H9 (cell line): ENCODE measurements at regions not wholly inside any gene's neighbourhood (a gene's known extent, or its start where the extent isn't known, plus 50 kb on each side); places are given as distances from the start of the nearest gene placed in this dataset.

ENCODE experiments used
- DNase-seq: peaks from one replicate; pipeline ENCODE4 v3.0.0-alpha.2; 2017
- H2AFZ ChIP-seq: one replicate; pipeline ENCODE4 v1.6.1; 2013; ENCODE audit warnings: mild to moderate bottlenecking, low read length, control low read depth, moderate library complexity
- H2AK5ac ChIP-seq: 2 replicates; pipeline ENCODE4 v1.6.1; 2013; ENCODE audit warnings: low read length, control low read depth, mixed read lengths; ENCODE audit not compliant: insufficient read length
- H2BK120ac ChIP-seq: one replicate; pipeline ENCODE4 v1.6.1; 2013; ENCODE audit warnings: low read depth, mild to moderate bottlenecking, low read length, control low read depth, inconsistent platforms; ENCODE audit not compliant: poor library complexity, severe bottlenecking
- H2BK12ac ChIP-seq: 2 replicates; pipeline ENCODE4 v1.6.1; 2013; ENCODE audit warnings: low read length, control low read depth, mixed read lengths, low read depth; ENCODE audit not compliant: insufficient read length
- H2BK15ac ChIP-seq: 2 replicates; pipeline ENCODE4 v1.6.1; 2013; ENCODE audit warnings: low read depth, low read length, control low read depth
- H2BK20ac ChIP-seq: one replicate; pipeline ENCODE4 v1.6.1; 2013; ENCODE audit warnings: low read depth, mild to moderate bottlenecking, low read length, control low read depth, inconsistent platforms; ENCODE audit not compliant: poor library complexity, severe bottlenecking
- H2BK5ac ChIP-seq: 2 replicates; pipeline ENCODE4 v1.6.1; 2013; ENCODE audit warnings: low read length, control low read depth, mixed read lengths; ENCODE audit not compliant: insufficient read length
- H3K14ac ChIP-seq: 2 replicates; pipeline ENCODE4 v1.6.1; 2013; ENCODE audit warnings: low read length, control low read depth; ENCODE audit not compliant: insufficient read depth
- H3K18ac ChIP-seq: 2 replicates; pipeline ENCODE4 v1.6.1; 2013; ENCODE audit warnings: low read depth, mild to moderate bottlenecking, mixed read lengths, low read length, control low read depth; ENCODE audit not compliant: insufficient read length
- H3K23ac ChIP-seq: 2 replicates; pipeline ENCODE4 v1.6.1; 2013; ENCODE audit warnings: low read length, control low read depth, mixed read lengths, low read depth; ENCODE audit not compliant: insufficient read length
- H3K23me2 ChIP-seq: 2 replicates; pipeline ENCODE4 v1.6.1; 2013; ENCODE audit warnings: low read depth, mild to moderate bottlenecking, mixed read lengths, low read length, control low read depth; ENCODE audit not compliant: insufficient read length, poor library complexity, severe bottlenecking
- H3K27ac ChIP-seq: 2 replicates; pipeline ENCODE4 v1.5.1; 2013; ENCODE audit warnings: low read length, control low read depth, mixed read lengths, low read depth; ENCODE audit not compliant: insufficient read length
- H3K27me3 ChIP-seq: 2 replicates; pipeline ENCODE4 v1.6.1; 2013; ENCODE audit warnings: low read length, control low read depth, inconsistent platforms; ENCODE audit not compliant: insufficient read depth
- H3K4ac ChIP-seq: 2 replicates; pipeline ENCODE4 v1.6.1; 2013; ENCODE audit warnings: low read depth, mild to moderate bottlenecking, control low read depth, inconsistent platforms, low read length, moderate library complexity
- H3K4me1 ChIP-seq: 2 replicates; pipeline ENCODE4 v1.6.1; 2013; ENCODE audit warnings: low read length, control low read depth, inconsistent platforms; ENCODE audit not compliant: insufficient read depth
- H3K4me2 ChIP-seq: 2 replicates; pipeline ENCODE4 v1.6.1; 2013; ENCODE audit warnings: low read length, control low read depth, mixed read lengths; ENCODE audit not compliant: insufficient read length, insufficient read depth
- H3K56ac ChIP-seq: 2 replicates; pipeline ENCODE4 v1.6.1; 2013; ENCODE audit warnings: low read depth, mild to moderate bottlenecking, mixed read lengths, low read length, control low read depth; ENCODE audit not compliant: insufficient read length
- H3K79me1 ChIP-seq: 2 replicates; pipeline ENCODE4 v1.6.1; 2013; ENCODE audit warnings: low read depth, mild to moderate bottlenecking, moderate library complexity, low read length, control low read depth, inconsistent platforms; ENCODE audit not compliant: insufficient read depth, poor library complexity, severe bottlenecking
- H3K79me2 ChIP-seq: 2 replicates; pipeline ENCODE4 v1.6.1; 2013; ENCODE audit warnings: low read length, control low read depth, inconsistent platforms; ENCODE audit not compliant: insufficient read depth
- H3K9ac ChIP-seq: 2 replicates; pipeline ENCODE4 v1.6.1; 2013; ENCODE audit warnings: low read length, control low read depth, mixed read lengths; ENCODE audit not compliant: insufficient read length; ENCODE audit errors: extremely low read depth
- H3K9me3 ChIP-seq: one replicate; pipeline ENCODE4 v1.6.1; 2013; ENCODE audit warnings: low read depth, low read length, inconsistent platforms; ENCODE audit not compliant: control insufficient read depth
- H3T11ph ChIP-seq: one replicate; pipeline ENCODE4 v1.6.1; 2013; ENCODE audit warnings: mild to moderate bottlenecking, low read length, control low read depth, inconsistent platforms
- H4K20me1 ChIP-seq: one replicate; pipeline ENCODE4 v1.6.1; 2013; ENCODE audit not compliant: control insufficient read depth, insufficient read length, insufficient read depth
- H4K5ac ChIP-seq: 2 replicates; pipeline ENCODE4 v1.6.1; 2013; ENCODE audit warnings: low read depth, mild to moderate bottlenecking, mixed read lengths, low read length, control low read depth; ENCODE audit not compliant: insufficient read length
- H4K8ac ChIP-seq: replicated peaks from 2 replicates; pipeline ENCODE4 v1.6.1; 2013; ENCODE audit warnings: low read length, control low read depth, mixed read lengths, low read depth; ENCODE audit not compliant: insufficient read length
- H4K91ac ChIP-seq: 2 replicates; pipeline ENCODE4 v1.6.1; 2013; ENCODE audit warnings: low read depth, mild to moderate bottlenecking, moderate library complexity, mixed read lengths, low read length, control low read depth; ENCODE audit not compliant: insufficient read length
- H3K27ac Mint-ChIP-seq, 3 experiments: 2 replicates in 2 of 3; 3 replicates in 1 of 3; pipeline ENCODE4 v1.8.0; 2020 to 2021; ENCODE audit warnings: mixed read lengths in 3 of 3, mild to moderate bottlenecking in 1 of 3, moderate library complexity in 1 of 3
- H3K27me3 Mint-ChIP-seq: 2 replicates; pipeline ENCODE4 v1.8.0; 2021; ENCODE audit warnings: low read depth, mild to moderate bottlenecking, moderate library complexity, mixed read lengths
- H3K36me3 Mint-ChIP-seq, 3 experiments: 2 replicates in 2 of 3; 3 replicates in 1 of 3; pipeline ENCODE4 v1.8.0; 2020 to 2021; ENCODE audit warnings: low read depth in 3 of 3, mixed read lengths in 3 of 3; ENCODE audit not compliant: insufficient read depth in 1 of 3
- H3K4me1 Mint-ChIP-seq, 2 experiments: 2 replicates each; pipeline ENCODE4 v1.8.0; 2020; ENCODE audit warnings: mixed read lengths in 2 of 2
- H3K4me3 Mint-ChIP-seq, 2 experiments: 2 replicates in 1 of 2; 3 replicates in 1 of 2; pipeline ENCODE4 v1.8.0; 2020 to 2021; ENCODE audit warnings: mild to moderate bottlenecking in 2 of 2, mixed read lengths in 2 of 2, moderate library complexity in 1 of 2
- H3K9me3 Mint-ChIP-seq, 2 experiments: 2 replicates in 1 of 2; 3 replicates in 1 of 2; pipeline ENCODE4 v1.8.0; 2020; ENCODE audit warnings: mild to moderate bottlenecking in 2 of 2, mixed read lengths in 2 of 2, moderate library complexity in 1 of 2
- WGBS: extraction: QIAGEN DNeasy Blood & Tissue Kit; methylation state at CpG from one replicate; pipeline ENCODE4 v1.1.7; 2013; ENCODE audit warnings: missing lambda C conversion rate, low lambda C conversion rate, mixed read lengths; ENCODE audit not compliant: insufficient read length; ENCODE audit errors: extremely low coverage; 5-methylcytosine and 5-hydroxymethylcytosine counted together
- TF ChIP-seq, protein P1 (sequence below): fragments of 200-600 bp; sonication (generic); conservative IDR thresholded peaks from 3 replicates; pipeline ENCODE4 v1.8.0; 2021; ENCODE audit warnings: antibody characterized with exemption, mild to moderate bottlenecking

DNA sequence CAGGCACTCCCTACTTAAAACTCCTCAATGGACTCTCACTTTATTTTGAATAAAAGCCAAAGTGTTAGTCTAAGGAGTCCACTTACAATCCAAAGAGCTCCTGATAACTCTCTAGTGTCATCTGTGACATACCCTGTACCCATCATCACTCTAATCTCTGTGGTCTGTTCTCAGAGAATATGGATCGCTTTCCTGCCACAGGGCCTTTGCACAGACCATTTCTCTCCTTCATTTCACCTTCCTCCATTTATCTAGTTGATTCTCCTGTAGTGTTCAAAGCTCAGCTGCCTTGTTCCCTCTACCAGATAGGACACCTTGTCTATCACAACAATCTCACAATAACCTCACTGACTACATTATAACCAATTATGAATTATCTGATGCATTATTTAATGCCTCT is 185.4 kb upstream of the KBTBD8 start:
- no peaks in the 10 kb centered on the region for H3K27me3 ChIP-seq
- H3K9ac ChIP-seq = no peak overlapping the region
- whole genome bisulfite sequencing = no CpG with 5 or more reads among the region's 1 CpG
- H4K8ac ChIP-seq = no peak overlapping the region
- H3K14ac ChIP-seq = no peak overlapping the region
- H3K4me1 ChIP-seq = peaks cover 3% of the 10 kb centered on the region; the same call in 1 of the 2 replicates
- no peak overlapping the region for H2BK5ac ChIP-seq
- H3K27ac ChIP-seq = no peak overlapping the region
- no peak overlapping the region for H2AK5ac ChIP-seq
- no peak overlapping the region for H3K18ac ChIP-seq
- H2BK12ac ChIP-seq = no peak overlapping the region
- no peak overlapping the region for H3K56ac ChIP-seq
- no peak overlapping the region for H3K23ac ChIP-seq
- Mint-ChIP-seq H3K36me3 (no peaks in the 10 kb centered on the region), H3K27me3 (no peaks in the 10 kb centered on the region), H3K4me3 (no peak overlapping the region), H3K27ac (no peak overlapping the region), H3K9me3 (peaks cover 0 to 3% of the 10 kb centered on the region in 2 experiments; a peak in 2 of 5 replicates), H3K4me1 (peaks cover 19 to 21% of the 10 kb centered on the region in 2 experiments)
- no peak overlapping the region for H4K5ac ChIP-seq
- no peak overlapping the region for H3K4me2 ChIP-seq
- H3K23me2 ChIP-seq = no peaks in the 10 kb centered on the region
- no peak overlapping the region for H3K4ac ChIP-seq
- H2BK20ac ChIP-seq = no peak overlapping the region
- TF ChIP-seq, protein P1, sequence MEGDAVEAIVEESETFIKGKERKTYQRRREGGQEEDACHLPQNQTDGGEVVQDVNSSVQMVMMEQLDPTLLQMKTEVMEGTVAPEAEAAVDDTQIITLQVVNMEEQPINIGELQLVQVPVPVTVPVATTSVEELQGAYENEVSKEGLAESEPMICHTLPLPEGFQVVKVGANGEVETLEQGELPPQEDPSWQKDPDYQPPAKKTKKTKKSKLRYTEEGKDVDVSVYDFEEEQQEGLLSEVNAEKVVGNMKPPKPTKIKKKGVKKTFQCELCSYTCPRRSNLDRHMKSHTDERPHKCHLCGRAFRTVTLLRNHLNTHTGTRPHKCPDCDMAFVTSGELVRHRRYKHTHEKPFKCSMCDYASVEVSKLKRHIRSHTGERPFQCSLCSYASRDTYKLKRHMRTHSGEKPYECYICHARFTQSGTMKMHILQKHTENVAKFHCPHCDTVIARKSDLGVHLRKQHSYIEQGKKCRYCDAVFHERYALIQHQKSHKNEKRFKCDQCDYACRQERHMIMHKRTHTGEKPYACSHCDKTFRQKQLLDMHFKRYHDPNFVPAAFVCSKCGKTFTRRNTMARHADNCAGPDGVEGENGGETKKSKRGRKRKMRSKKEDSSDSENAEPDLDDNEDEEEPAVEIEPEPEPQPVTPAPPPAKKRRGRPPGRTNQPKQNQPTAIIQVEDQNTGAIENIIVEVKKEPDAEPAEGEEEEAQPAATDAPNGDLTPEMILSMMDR = no peak
- H3T11ph ChIP-seq = no peak overlapping the region
- no peak overlapping the region for H2BK15ac ChIP-seq
- no peaks in the 10 kb centered on the region for H3K79me1 ChIP-seq
- no peak overlapping the region for H4K91ac ChIP-seq
- H4K20me1 ChIP-seq = no peaks in the 10 kb centered on the region
- no peaks in the 10 kb centered on the region for H3K79me2 ChIP-seq
- H2AFZ ChIP-seq = no peak overlapping the region
- no peaks in the 10 kb centered on the region for H3K9me3 ChIP-seq
- DNase-seq = no peak
- no peak overlapping the region for H2BK120ac ChIP-seq
